ENCODE measurements at regions not wholly inside any gene's neighbourhood (a gene's known extent, or its start where the extent isn't known, plus 50 kb on each side); places are given as distances from the start of the nearest gene placed in this dataset.

DNA sequence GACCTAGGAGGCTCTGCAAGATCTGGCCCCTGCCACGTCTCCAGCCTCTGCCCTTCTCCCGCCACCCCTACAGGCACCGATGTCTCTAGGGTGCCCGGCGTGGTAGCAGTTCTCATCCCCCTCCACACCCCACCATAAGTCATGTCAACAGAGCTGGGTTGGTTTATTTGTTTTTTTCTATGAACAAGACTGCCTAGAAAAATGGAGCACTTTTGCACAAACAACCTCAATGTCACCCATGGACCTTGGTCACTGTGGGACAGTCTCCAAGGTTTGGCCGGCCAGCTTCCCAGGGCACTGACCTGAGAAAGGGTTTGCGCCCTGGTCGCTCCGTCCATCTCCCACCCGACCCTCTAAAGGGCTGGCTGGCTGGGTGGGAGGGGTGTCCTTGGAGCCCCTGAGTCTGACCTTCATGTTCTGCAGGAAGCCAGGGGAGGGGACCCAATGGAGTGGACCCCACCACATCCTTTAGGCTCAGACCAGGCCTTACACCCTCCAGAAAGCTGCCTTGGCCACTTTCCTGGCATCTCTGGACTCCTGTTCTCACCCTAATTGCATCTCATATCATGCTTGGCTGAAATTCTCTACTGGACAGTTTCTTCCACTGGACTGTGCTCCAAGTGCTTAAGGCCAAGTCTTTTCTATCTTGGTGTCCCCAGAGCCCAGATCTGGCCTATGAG is 104.8 kb upstream of the PTPN1 start:
- H3K9me3 Mint-ChIP-seq: no peaks in the 10 kb centered on the region
- H3K27me3 Mint-ChIP-seq: peaks cover 7% of the 10 kb centered on the region
- H3K36me3 Mint-ChIP-seq (ENCODE audit: low read depth): no peaks in the 10 kb centered on the region
- no peak overlapping the region for H3K4me3 Mint-ChIP-seq
- H3K27ac Mint-ChIP-seq: no peak overlapping the region
- no peaks in the 10 kb centered on the region for H3K4me1 Mint-ChIP-seq (ENCODE audit: low read depth)

DNA sequence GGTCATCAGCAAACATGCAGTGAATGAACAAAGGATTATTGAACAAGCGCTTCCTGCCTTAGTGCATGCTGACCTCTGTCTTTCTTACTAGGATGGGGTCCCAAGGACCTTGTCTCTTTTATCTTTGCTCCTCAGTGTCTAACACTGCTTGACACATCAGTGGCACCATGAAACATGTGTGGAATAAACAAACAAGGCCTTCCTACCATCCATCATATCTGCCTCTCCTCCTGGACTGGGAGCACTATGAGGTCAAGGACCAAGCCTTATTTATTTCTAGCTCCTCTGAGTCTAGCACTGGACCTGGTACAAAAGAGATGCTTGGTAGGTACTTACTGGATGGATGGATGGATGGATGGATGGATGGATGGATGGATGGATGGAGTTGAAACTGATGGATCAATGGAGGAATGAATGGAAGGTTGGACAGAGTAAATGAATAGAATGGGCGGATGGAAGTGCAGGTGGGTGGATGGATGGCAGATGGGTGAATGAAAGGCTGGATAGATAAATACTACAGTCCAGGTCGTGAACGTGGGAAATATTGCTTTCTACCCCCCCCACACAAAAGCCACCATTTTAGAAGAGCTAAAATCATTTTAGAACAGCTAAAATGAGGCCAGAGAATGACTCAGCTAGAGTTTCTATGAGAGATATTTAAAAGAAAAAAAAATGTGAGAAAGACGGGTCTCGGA is 104.1 kb upstream of the PTPN1 start:
- Mint-ChIP-seq H3K4me1 (ENCODE audit: low read depth) (no peaks in the 10 kb centered on the region), H3K27me3 (peaks cover 7% of the 10 kb centered on the region), H3K36me3 (ENCODE audit: low read depth) (no peaks in the 10 kb centered on the region), H3K9me3 (no peaks in the 10 kb centered on the region), H3K4me3 (no peak overlapping the region), H3K27ac (no peak overlapping the region)

GRCh38 chr20:50406610-50407136 is 103.5 kb upstream of the PTPN1 start:
- no peak overlapping the region for H3K27ac Mint-ChIP-seq
- H3K9me3 Mint-ChIP-seq: no peaks in the 10 kb centered on the region
- peaks cover 10% of the 10 kb centered on the region for H3K27me3 Mint-ChIP-seq
- H3K4me3 Mint-ChIP-seq: no peak overlapping the region
- no peaks in the 10 kb centered on the region for H3K36me3 Mint-ChIP-seq (ENCODE audit: low read depth)
- H3K4me1 Mint-ChIP-seq (ENCODE audit: low read depth): no peaks in the 10 kb centered on the region

DNA sequence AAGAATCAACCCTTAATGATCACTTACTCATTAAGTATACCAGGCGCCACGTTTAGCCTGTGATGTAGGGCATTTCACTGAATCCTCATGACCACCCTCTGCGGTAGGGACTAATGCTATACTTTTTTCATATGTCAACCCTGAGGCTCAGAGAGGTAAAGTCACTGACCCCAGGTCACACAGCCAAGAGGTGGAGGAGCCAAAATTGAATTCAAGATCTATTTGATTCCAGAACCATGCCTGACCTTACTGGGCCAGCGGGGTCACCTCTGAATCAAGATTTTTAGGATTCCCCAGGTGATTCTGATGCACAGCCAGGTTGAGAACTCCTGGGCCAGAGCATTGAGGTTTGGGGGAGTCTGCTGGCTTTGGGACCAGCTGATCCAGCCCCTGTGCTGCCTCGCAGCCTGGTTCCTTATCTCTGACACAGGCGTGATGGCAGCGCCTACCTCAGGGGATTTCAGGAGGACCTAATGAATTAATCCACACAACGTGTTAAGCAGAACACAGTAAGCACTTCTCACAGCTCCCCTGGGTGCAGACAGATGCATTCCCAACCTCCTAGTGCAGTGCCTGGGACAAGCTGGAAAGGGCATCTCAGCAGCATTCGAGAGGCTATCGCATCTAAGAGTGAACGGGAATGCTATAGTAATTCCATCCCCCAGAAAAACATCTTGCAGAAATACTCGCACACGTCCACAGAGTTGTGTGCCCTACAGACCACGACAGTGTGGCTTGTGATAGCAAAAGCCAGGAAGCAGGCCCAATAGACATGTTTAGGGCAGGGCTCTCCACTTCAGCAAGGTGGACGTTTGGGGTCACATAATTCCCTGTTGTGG is 101.4 kb upstream of the PTPN1 start:
- no peak overlapping the region for H3K27ac Mint-ChIP-seq
- no peak overlapping the region for H3K4me3 Mint-ChIP-seq

GRCh38 chr20:50409495-50409894 is 100.7 kb upstream of the PTPN1 start:
- H3K27ac Mint-ChIP-seq: no peak overlapping the region
- no peaks in the 10 kb centered on the region for H3K9me3 Mint-ChIP-seq
- no peaks in the 10 kb centered on the region for H3K36me3 Mint-ChIP-seq (ENCODE audit: low read depth)

More for the DNA sequence above, 101.4 kb upstream of the PTPN1 start:
- Mint-ChIP-seq H3K9me3 (no peaks in the 10 kb centered on the region), H3K27me3 (peaks cover 11% of the 10 kb centered on the region), H3K4me1 (ENCODE audit: low read depth) (no peaks in the 10 kb centered on the region), H3K36me3 (ENCODE audit: low read depth) (no peaks in the 10 kb centered on the region)

DNA sequence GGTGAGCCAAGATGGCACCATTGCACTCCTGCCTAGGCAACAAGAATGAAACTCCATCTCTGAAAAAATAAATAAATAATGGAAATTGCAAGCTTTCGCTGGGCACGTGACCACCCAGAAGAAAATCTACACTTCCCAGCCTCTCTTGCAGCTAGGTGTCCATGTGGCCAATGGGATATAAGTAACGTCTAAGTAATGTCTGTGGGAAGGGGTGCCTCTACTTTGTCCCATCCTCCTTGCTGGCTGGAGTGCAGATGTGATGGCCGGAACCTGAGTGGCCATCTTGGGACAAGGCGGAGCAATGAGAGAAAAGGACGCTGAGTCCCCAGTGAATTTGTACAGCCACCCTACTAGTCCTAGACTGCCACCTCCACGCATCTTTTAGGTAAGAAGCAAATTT is 99.8 kb upstream of the PTPN1 start:
- H3K27ac Mint-ChIP-seq: no peak overlapping the region
- no peak overlapping the region for H3K4me3 Mint-ChIP-seq
- H3K27me3 Mint-ChIP-seq: peaks cover 11% of the 10 kb centered on the region
- no peaks in the 10 kb centered on the region for H3K9me3 Mint-ChIP-seq
- no peaks in the 10 kb centered on the region for H3K4me1 Mint-ChIP-seq (ENCODE audit: low read depth)
- no peaks in the 10 kb centered on the region for H3K36me3 Mint-ChIP-seq (ENCODE audit: low read depth)

More at GRCh38 chr20:50409495-50409894, 100.7 kb upstream of the PTPN1 start:
- no peak overlapping the region for H3K4me3 Mint-ChIP-seq
- H3K27me3 Mint-ChIP-seq: peaks cover 11% of the 10 kb centered on the region
- H3K4me1 Mint-ChIP-seq (ENCODE audit: low read depth): no peaks in the 10 kb centered on the region

DNA sequence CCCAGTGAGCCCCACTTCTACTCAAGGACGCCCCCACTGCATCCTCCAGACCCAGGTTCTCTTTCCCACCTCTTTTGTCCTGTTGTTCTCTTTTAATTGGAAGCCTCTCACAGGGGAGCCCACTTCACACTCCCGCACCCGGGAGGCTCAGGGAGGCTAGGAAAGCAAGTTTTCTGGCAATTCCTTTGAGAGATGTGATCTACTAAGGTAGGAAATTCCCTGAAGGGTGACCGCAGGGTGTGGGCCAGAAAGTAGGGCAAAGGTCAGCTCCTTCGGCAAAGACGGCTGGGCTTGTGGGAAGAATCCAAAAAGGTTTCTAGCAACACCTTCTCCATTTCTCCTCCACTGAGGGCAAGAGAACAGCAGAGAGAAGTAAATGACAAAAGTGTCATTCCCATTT is 98.1 kb upstream of the PTPN1 start:
- no peaks in the 10 kb centered on the region for H3K9me3 Mint-ChIP-seq
- no peak overlapping the region for H3K27ac Mint-ChIP-seq
- no peaks in the 10 kb centered on the region for H3K4me1 Mint-ChIP-seq (ENCODE audit: low read depth)
- H3K27me3 Mint-ChIP-seq: peaks cover 4% of the 10 kb centered on the region
- no peak overlapping the region for H3K4me3 Mint-ChIP-seq
- no peaks in the 10 kb centered on the region for H3K36me3 Mint-ChIP-seq (ENCODE audit: low read depth)

DNA sequence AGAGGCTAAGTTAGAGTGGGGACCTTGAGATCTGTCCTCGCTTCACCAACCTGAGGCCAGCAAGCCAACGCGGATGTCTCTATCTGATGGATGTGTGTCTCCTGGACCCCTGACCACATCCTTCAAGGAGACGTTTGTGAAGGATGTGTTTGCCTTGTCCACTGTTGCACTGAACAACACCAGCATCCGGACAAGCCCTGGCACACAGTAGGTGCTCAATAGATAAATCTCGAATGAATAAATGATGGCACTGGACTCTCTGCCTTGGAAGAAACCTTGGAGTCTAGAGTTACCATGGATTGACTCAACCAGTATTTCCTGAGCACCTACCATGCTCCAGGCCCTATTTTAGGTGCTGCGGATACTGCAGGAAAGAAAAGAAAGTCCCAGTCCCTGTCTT is 97.7 kb upstream of the PTPN1 start:
- Mint-ChIP-seq H3K27ac (no peak overlapping the region), H3K9me3 (no peaks in the 10 kb centered on the region), H3K36me3 (ENCODE audit: low read depth) (no peaks in the 10 kb centered on the region), H3K4me3 (no peak overlapping the region), H3K4me1 (ENCODE audit: low read depth) (no peaks in the 10 kb centered on the region), H3K27me3 (peaks cover 6% of the 10 kb centered on the region)

DNA sequence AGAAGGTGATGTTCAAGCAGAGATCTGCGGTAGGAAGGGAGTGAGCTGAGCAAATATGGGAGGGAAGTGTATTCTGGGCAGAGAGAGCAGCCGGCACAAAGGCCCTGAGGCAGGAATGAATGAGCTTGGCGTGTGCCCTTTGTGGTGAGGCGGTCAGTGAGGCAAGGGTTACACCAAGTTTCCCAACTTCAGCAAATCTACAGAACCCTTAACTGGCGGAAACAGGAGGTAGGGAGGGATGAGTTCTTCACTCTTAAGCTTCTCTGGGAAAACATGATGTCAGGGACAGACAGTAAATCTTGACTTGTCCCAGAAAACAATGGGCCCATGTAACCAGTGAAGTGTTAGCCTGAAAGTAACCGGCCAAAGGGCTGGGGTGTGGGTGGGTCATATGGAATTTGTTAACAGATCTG is 97.1 kb upstream of the PTPN1 start:
- no peaks in the 10 kb centered on the region for H3K36me3 Mint-ChIP-seq (ENCODE audit: low read depth)
- H3K4me1 Mint-ChIP-seq (ENCODE audit: low read depth): no peaks in the 10 kb centered on the region
- no peaks in the 10 kb centered on the region for H3K9me3 Mint-ChIP-seq
- no peak overlapping the region for H3K4me3 Mint-ChIP-seq
- peaks cover 11% of the 10 kb centered on the region for H3K27me3 Mint-ChIP-seq
- no peak overlapping the region for H3K27ac Mint-ChIP-seq

DNA sequence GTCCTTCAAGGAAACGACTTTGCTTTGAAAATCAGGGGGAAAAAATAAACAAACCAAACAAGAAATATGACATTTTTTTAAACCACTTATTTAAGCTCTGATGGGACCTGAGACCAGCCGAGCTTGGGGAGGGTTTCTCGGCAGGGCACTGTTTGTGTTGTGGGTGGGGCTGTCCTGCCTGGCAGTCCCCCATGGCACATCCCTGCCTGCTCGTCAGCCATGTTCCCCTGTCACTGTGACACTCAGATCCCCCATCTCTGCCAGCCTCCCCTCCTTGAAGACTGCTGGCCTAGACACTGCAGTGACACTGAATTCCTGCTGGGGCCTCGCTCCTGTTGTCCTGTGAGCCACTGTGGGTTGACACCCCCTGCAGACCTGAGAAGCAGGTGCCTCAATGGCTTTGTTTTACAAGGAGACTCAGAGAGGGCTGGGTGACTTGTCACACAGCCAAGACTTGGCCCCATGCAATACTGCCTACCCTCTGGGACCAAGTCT is 95.1 kb upstream of the PTPN1 start:
- no peaks in the 10 kb centered on the region for H3K9me3 Mint-ChIP-seq
- no peaks in the 10 kb centered on the region for H3K4me1 Mint-ChIP-seq (ENCODE audit: low read depth)
- H3K4me3 Mint-ChIP-seq: no peak overlapping the region
- no peaks in the 10 kb centered on the region for H3K36me3 Mint-ChIP-seq (ENCODE audit: low read depth)
- peaks cover 18% of the 10 kb centered on the region for H3K27me3 Mint-ChIP-seq
- H3K27ac Mint-ChIP-seq: no peak overlapping the region

DNA sequence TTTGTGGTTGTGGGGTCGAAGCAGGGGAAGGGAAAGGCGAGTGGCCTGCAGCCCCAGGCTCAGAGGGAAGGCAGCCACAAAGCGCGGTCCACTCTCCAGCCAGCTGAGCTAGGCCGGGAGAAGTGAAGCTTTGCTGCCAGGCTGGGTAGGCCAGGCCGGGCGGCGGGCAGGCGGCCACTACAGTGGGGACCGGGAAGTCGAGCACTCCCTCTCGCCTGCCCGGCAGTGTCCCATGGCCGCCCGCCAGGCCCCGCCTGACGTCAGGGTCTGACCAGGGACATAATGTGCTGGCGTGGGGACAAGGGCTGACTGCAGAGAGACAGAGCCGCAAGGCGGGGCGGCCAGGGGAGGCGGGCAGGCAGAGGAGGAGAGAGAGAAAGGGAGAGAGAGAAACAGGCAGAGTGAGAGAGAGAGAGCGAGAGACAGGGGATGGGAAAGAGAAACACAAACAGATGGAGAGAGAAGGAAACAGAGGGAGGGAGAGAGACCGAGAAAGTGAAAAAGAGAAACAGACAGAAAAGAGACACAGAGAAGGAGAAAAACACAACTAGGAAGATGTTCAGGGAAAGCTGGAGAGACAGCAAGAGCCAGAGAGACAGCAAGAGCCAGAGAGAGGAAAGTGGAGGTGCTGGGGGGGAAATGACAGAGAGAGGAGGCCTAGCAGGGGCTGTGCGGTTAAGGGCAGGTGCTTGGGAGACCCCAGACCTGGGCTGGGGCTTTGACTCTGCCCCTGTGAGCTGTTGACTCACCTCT is 94.5 kb upstream of the PTPN1 start:
- H3K4me3 Mint-ChIP-seq: no peak overlapping the region
- no peaks in the 10 kb centered on the region for H3K9me3 Mint-ChIP-seq
- no peaks in the 10 kb centered on the region for H3K4me1 Mint-ChIP-seq (ENCODE audit: low read depth)
- peaks cover 18% of the 10 kb centered on the region for H3K27me3 Mint-ChIP-seq
- no peaks in the 10 kb centered on the region for H3K36me3 Mint-ChIP-seq (ENCODE audit: low read depth)
- H3K27ac Mint-ChIP-seq: no peak overlapping the region

DNA sequence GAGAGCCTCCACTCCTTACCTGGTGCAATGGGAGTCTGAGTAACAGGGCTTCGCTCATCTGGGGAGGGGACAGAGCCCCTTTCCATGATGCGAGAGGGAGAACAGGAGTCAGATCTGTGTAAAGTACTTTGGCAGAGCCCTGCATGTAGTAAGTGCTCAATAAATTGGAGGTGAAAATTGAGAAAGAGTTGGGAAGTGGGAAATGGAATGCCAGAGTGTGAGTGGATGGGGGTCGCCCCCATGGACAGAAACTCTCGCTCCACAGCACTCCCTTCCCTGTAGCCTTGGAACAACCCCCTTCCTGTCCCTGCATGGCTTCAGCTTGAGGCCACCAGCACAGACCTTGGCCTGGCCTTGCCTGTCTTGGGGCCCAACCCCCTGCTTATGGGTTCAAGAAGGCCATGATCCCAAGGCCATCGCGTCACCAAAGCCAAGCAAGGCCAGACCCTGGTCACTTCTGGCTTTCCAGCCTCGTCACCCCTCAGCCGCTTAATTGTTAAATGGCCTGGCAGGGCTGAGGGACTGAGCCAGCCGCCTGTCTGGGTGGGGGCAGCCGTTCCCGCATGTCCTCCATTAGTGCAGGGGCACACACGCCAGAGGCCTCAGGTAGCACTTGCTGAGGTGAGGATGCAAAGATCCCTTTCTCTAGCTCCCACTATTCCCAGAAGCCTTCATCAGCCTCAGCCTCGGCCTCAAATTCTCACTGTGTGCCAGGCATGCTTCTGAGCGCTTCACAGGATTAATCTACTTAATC is 93.7 kb upstream of the PTPN1 start:
- no peak overlapping the region for H3K27ac Mint-ChIP-seq
- no peaks in the 10 kb centered on the region for H3K4me1 Mint-ChIP-seq (ENCODE audit: low read depth)
- H3K27me3 Mint-ChIP-seq: peaks cover 17% of the 10 kb centered on the region
- no peaks in the 10 kb centered on the region for H3K9me3 Mint-ChIP-seq
- H3K4me3 Mint-ChIP-seq: no peak overlapping the region
- H3K36me3 Mint-ChIP-seq (ENCODE audit: low read depth): no peaks in the 10 kb centered on the region

DNA sequence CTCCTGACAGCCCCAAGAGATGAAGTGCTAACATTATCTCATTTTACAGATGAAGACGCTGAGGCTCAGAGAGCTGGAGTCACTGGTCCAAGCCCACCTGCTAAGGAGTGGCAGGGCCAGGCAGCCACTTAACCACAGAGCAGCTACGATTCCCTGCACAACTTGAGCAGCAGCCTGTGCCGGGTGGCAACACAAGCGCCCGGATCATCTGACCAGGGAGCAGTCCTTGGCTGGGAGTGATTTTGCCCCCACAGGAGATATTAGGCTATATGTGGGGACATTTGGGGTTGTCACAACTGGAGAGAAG is 93.2 kb upstream of the PTPN1 start:
- H3K4me3 Mint-ChIP-seq: no peak overlapping the region
- peaks cover 14% of the 10 kb centered on the region for H3K27me3 Mint-ChIP-seq
- no peaks in the 10 kb centered on the region for H3K36me3 Mint-ChIP-seq (ENCODE audit: low read depth)
- H3K9me3 Mint-ChIP-seq: no peaks in the 10 kb centered on the region
- H3K27ac Mint-ChIP-seq: no peak overlapping the region
- no peaks in the 10 kb centered on the region for H3K4me1 Mint-ChIP-seq (ENCODE audit: low read depth)

Measured in stimulated activated naive CD8-positive, alpha-beta T cell treated with anti-CD3 and anti-CD28 coated beads, Interleukin-15, Interleukin-2, amounts not matched to agents 100 ng/mL and 50 ng/mL, for 24 hours (primary cell).